Inferior parietal cortex (tissue), 1 donor: ENCODE measurements at regions not wholly inside any gene's neighbourhood (a gene's known extent, or its start where the extent isn't known, plus 50 kb on each side); places are given as distances from the start of the nearest gene placed in this dataset.
"Not testable (repeated sequence)": the region's sequence is repeated elsewhere in the genome, so short reads cannot be mapped to it uniquely, and the experiment has no call there.

ENCODE experiments used
- DNase-seq: peaks from one replicate; pipeline ENCODE4 v3.0.0-alpha.2; 2016; ENCODE audit errors: extremely low spot score

GRCh38 chr7:109616551-109617069 lies 1046.9 kb downstream of the DNAJB9 start:
- no peak for DNase-seq

GRCh38 chr7:109622320-109622719 lies 1052.6 kb downstream of the DNAJB9 start:
- DNase-seq, result no peak

GRCh38 chr7:109632890-109633289 lies 1063.2 kb downstream of the DNAJB9 start:
- DNase-seq, result not testable (repeated sequence)

- no peak for DNase-seq
Observed at GRCh38 chr7:109635374-109635773, 1065.7 kb downstream of the DNAJB9 start.

GRCh38 chr7:109637428-109637990 lies 1067.8 kb downstream of the DNAJB9 start:
- DNase-seq, result no peak

GRCh38 chr7:109638321-109638720 lies 1068.6 kb downstream of the DNAJB9 start:
- no peak for DNase-seq

GRCh38 chr7:109639561-109639960 lies 1069.9 kb downstream of the DNAJB9 start:
- DNase-seq, result no peak

GRCh38 chr7:109641445-109641844 lies 1071.8 kb downstream of the DNAJB9 start:
- no peak for DNase-seq

- no peak for DNase-seq
Observed at GRCh38 chr7:109646124-109646523, 1076.5 kb downstream of the DNAJB9 start.

- DNase-seq, result not testable (repeated sequence)
Observed at GRCh38 chr7:109646594-109646993, 1076.9 kb downstream of the DNAJB9 start.

GRCh38 chr7:109647263-109647662 lies 1077.6 kb downstream of the DNAJB9 start:
- not testable (repeated sequence) for DNase-seq

- DNase-seq, result no peak
Observed at GRCh38 chr7:109659261-109659660, 1089.6 kb downstream of the DNAJB9 start.

- no peak for DNase-seq
Observed at GRCh38 chr7:109660401-109660800, 1090.7 kb downstream of the DNAJB9 start.

- DNase-seq, result no peak
Observed at GRCh38 chr7:109663806-109664205, 1094.1 kb downstream of the DNAJB9 start.

GRCh38 chr7:109687269-109687668 lies 1117.6 kb downstream of the DNAJB9 start:
- not testable (repeated sequence) for DNase-seq

- not testable (repeated sequence) for DNase-seq
Observed at GRCh38 chr7:109692613-109693012, 1122.9 kb downstream of the DNAJB9 start.

- no peak for DNase-seq
Observed at GRCh38 chr7:109694149-109695071, 1124.7 kb downstream of the DNAJB9 start.

- no peak for DNase-seq
Observed at GRCh38 chr7:109695419-109695818, 1125.7 kb downstream of the DNAJB9 start.

GRCh38 chr7:109696723-109697122 lies 1127.0 kb downstream of the DNAJB9 start:
- no peak for DNase-seq

GRCh38 chr7:109699661-109700060 lies 1130.0 kb downstream of the DNAJB9 start:
- no peak for DNase-seq

GRCh38 chr7:109713366-109713765 lies 1143.7 kb downstream of the DNAJB9 start:
- no peak for DNase-seq

GRCh38 chr7:109719359-109719758 lies 1149.7 kb downstream of the DNAJB9 start:
- not testable (repeated sequence) for DNase-seq

GRCh38 chr7:109734601-109735000 lies 1164.9 kb downstream of the DNAJB9 start:
- no peak for DNase-seq
